ENCODE measurements at regions not wholly inside any gene's neighbourhood (a gene's known extent, or its start where the extent isn't known, plus 50 kb on each side); places are given as distances from the start of the nearest gene placed in this dataset.
A peak's percentile ranks its signal among the peaks of the same experiment; 100 is the strongest.

DNA sequence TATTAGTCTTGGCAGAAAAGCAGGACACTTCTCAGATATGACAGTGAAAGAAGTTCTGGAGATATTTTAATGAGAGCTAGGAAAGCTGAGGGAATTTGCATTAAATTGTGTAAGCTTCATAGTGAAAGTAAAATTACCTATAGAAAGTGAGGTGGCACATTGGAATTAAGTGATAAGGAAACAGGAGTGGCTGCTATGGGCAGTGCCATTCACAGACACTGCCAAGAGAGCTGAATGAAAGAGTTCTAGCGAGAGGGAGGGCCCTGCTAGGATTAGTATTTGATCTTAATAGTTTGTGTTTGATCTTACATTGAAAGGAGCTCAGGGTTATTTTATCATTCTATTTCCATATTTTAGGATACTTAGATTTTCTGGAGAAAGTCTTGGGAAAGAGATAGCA is 351.9 kb downstream of the DDX10 start:
- DNase-seq (ENCODE audit: low read depth) = no peak
- TF ChIP-seq, protein P1, sequence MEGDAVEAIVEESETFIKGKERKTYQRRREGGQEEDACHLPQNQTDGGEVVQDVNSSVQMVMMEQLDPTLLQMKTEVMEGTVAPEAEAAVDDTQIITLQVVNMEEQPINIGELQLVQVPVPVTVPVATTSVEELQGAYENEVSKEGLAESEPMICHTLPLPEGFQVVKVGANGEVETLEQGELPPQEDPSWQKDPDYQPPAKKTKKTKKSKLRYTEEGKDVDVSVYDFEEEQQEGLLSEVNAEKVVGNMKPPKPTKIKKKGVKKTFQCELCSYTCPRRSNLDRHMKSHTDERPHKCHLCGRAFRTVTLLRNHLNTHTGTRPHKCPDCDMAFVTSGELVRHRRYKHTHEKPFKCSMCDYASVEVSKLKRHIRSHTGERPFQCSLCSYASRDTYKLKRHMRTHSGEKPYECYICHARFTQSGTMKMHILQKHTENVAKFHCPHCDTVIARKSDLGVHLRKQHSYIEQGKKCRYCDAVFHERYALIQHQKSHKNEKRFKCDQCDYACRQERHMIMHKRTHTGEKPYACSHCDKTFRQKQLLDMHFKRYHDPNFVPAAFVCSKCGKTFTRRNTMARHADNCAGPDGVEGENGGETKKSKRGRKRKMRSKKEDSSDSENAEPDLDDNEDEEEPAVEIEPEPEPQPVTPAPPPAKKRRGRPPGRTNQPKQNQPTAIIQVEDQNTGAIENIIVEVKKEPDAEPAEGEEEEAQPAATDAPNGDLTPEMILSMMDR (IDR thresholded peaks at IDR 0.05; ENCODE audit: insufficient read depth, low read depth, low read length) = no peak
- H3K4me3 ChIP-seq (ENCODE audit: low read depth, low read length) = no peak overlapping the region

- TF ChIP-seq, protein P1 (IDR thresholded peaks at IDR 0.05; ENCODE audit: insufficient read depth, low read depth, low read length) = no peak
- H3K4me3 ChIP-seq (ENCODE audit: low read depth, low read length) = no peak overlapping the region
- DNase-seq (ENCODE audit: low read depth) = no peak
Measured at GRCh38 chr11:109017489-109017888, 352.6 kb downstream of the DDX10 start.

DNA sequence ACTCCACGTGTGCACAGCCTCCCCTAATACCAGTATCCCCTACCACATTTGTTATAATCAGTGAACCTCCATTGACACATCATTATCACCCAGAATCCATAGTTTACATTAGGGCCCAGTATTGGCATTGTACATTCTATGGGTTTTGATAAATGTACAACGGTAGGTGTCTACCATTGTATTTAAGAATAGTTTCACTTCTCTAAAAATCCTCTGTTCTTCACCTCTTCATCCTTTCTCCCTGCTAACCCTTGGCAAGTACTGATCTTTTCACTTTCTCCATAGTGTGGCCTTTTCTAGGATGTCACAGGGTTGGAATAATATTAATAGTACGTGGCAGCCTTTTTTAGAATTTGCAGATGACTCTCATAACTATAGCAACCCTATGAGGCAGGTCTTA is 353.8 kb downstream of the DDX10 start:
- DNase-seq (ENCODE audit: low read depth) = no peak
- no peak overlapping the region for H3K4me3 ChIP-seq (ENCODE audit: low read depth, low read length)
- TF ChIP-seq, protein P1 (IDR thresholded peaks at IDR 0.05; ENCODE audit: insufficient read depth, low read depth, low read length) = no peak

- no peak for DNase-seq (ENCODE audit: low read depth)
- TF ChIP-seq, protein P1 (IDR thresholded peaks at IDR 0.05; ENCODE audit: insufficient read depth, low read depth, low read length) = no peak
- H3K4me3 ChIP-seq (ENCODE audit: low read depth, low read length) = no peak overlapping the region
Measured at GRCh38 chr11:109019342-109019936, 354.6 kb downstream of the DDX10 start.

- DNase-seq (ENCODE audit: low read depth) = peak; percentile 57
- TF ChIP-seq, protein P1 (IDR thresholded peaks at IDR 0.05; ENCODE audit: insufficient read depth, low read depth, low read length) = no peak
- no peak overlapping the region for H3K4me3 ChIP-seq (ENCODE audit: low read depth, low read length)
Measured at GRCh38 chr11:109023036-109023435, 358.2 kb downstream of the DDX10 start.

DNA sequence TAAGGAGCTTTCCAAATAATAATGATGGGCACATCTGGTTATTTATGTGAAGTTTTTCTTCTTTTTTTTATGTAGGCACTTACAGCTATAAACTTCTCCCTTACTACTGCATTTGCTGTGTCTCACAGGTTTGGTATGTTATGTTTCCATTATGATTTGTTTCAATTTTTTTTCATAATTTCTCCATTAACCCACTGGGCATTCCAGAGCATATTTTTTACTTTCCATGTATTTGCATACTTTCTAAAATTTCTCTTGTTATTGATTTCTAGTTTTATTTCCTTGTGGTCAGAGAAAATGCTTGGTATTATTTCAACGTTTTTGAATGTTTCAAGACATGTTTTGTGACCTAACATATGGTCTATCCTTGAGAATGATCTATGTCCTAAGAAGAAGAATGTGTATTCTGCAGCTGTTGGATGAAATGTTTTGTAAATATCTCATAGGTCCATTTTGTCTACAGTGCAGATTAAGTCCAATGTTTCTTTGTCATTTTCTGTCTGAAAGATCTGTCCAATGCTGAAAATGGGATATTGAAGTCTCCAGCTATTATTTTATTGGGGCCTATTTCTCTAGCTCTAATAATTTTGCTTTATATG is 362.1 kb downstream of the DDX10 start:
- DNase-seq (ENCODE audit: low read depth) = peak; percentile 71
- TF ChIP-seq, protein P1 (IDR thresholded peaks at IDR 0.05; ENCODE audit: insufficient read depth, low read depth, low read length) = no peak
- H3K4me3 ChIP-seq (ENCODE audit: low read depth, low read length) = no peak overlapping the region

DNA sequence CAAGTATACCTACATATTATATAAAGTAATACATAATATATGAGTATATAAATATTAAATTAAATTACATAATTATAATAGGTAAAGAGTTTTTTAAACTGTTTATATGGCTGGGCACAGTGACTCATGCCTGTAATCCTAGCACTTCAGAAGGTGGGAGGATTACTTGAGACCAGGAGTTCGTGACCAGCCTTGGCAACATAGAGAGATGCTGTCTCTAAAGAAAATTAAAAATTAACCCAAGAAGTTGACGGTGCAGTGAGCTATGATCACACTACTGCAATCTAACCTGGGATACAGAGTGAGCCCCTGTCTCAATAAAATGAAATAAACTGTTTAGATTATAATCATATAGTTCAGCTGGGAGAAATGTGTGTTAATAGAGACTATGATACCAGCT is 363.0 kb downstream of the DDX10 start:
- H3K4me3 ChIP-seq (ENCODE audit: low read depth, low read length) = no peak overlapping the region
- TF ChIP-seq, protein P1 (IDR thresholded peaks at IDR 0.05; ENCODE audit: insufficient read depth, low read depth, low read length) = no peak
- no peak for DNase-seq (ENCODE audit: low read depth)
